Adrenal gland (tissue), 9 donors: ENCODE measurements at regions not wholly inside any gene's neighbourhood (a gene's known extent, or its start where the extent isn't known, plus 50 kb on each side); places are given as distances from the start of the nearest gene placed in this dataset.

Experiments used
- DNase-seq, 7 donors: peaks; one replicate each; pipeline ENCODE4 v3.0.0-alpha.2; 2019 to 2020
- H3K27ac ChIP-seq, 5 donors: fragments of 200-600 bp; sonication (generic) in 4 of 5; 1 replicate in 3 of 5; 2 replicates in 2 of 5; pipeline versions ENCODE4 v1.5.1 to v1.8.0; 2016 to 2020; ENCODE audit warnings: mild to moderate bottlenecking in 1 of 5
- H3K27me3 ChIP-seq: fragments of 200-600 bp; 2 replicates; pipeline ENCODE4 v1.8.0; 2021
- H3K36me3 ChIP-seq, 2 donors: fragments of 200-600 bp; replicated peaks in 1 of 2; 1 replicate in 1 of 2; 2 replicates in 1 of 2; pipeline versions ENCODE4 v1.5.1 to v1.8.0; 2018 to 2022
- H3K4me1 ChIP-seq, 2 donors: fragments of 200-600 bp; replicated peaks in 1 of 2; 1 replicate in 1 of 2; 2 replicates in 1 of 2; pipeline versions ENCODE4 v1.5.1 to v1.8.0; 2018 to 2021
- H3K4me3 ChIP-seq, 4 donors: fragments of 200-600 bp; sonication (generic) in 3 of 4; one replicate each; pipeline ENCODE4 v1.5.1; 2016 to 2018
- H3K9me3 ChIP-seq, 3 donors: fragments of 200-600 bp; sonication (generic) in 1 of 3; replicated peaks in 1 of 3; 1 replicate in 2 of 3; 2 replicates in 1 of 3; pipeline versions ENCODE4 v1.5.1 to v1.8.0; 2016 to 2021
- POLR2A ChIP-seq, 2 donors: fragments of 450-650 bp; IDR thresholded peaks; one replicate each; pipeline ENCODE4 v1.6.1; 2017; ENCODE audit warnings: antibody characterized with exemption in 2 of 2, mild to moderate bottlenecking in 2 of 2, moderate library complexity in 1 of 2
- WGBS, 4 donors: extraction: QIAGEN DNeasy Blood & Tissue Kit in 2 of 4; methylation state at CpG; one replicate each; pipeline versions ENCODE4 v1.1.5 to v1.1.7; 2013 to 2017; 5-methylcytosine and 5-hydroxymethylcytosine counted together
- intact Hi-C, 2 donors: fragments of 100-400 bp; cut with DNase I; formaldehyde crosslinking; loops; one replicate each; pipeline versions ENCODE4 v1.14.1 to v1.15.0; 2022 to 2023
- TF ChIP-seq, protein P1 (sequence below), 6 experiments: fragments of 450-650 bp in 4 of 6; fragments of 200-600 bp in 2 of 6; sonication (generic) in 1 of 6; IDR thresholded peaks; 1 replicate in 5 of 6; 2 replicates in 1 of 6; pipeline versions ENCODE4 v1.5.1 to v1.8.0; 2016 to 2021; ENCODE audit warnings: antibody characterized with exemption in 6 of 6, mild to moderate bottlenecking in 2 of 6, moderate library complexity in 1 of 6
- donor health status: healthy with polysubstance abuse.
- donor health status: Bipolar disorder and iron deficiency.
- donor health status: DM: yes; HTN: yes; CAD: no.
- donor health status: DM: no; HTN: no; CAD: no.
- donor health status: DM: no; HTN: no; CAD: no.

DNA sequence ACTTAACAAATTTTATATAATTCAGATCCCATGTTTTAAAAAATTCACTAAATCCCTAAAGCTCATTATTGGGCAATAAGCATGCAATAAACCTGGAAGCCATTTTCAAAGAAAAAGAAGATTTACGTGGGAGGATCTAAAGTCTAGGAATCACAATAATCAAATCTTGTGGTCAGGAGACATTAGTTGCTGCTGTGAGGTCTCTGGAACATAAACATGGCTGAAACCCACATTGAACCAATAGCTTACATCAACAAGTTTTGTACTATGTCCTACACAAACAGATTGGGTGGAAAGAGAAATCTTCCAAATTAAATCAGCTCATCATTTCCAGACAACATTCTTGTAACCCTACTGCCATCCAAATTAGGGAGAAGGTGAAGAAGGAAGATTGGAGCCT, 121.9 kb upstream of the EPHA3 start:
- intact Hi-C loops = no loop called here
- no peaks in the 10 kb centered on the region for H3K27me3 ChIP-seq
- 56 to 80% (median 68%) methylated on average over 1 of the region's 1 CpG for WGBS, 4 donors

DNA sequence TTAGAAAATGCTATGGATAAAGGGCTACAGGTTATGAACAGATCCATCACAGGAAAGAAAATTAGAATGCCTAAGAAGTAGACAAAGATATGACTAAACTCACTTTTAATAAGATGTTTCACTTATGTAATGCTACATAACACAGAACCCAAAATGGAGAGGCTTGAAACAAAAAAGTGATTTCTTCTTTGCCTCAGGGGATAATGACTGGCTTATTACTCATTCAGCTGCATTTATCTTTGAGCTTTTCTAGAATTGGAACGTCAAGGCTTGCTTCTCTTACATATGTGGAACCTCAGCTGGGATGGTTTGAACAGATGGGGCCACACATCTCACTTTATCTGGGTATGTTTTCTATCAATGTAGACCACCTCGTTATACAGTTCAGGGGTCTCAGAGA, 120.6 kb upstream of the EPHA3 start:
- no peak for TF ChIP-seq POLR2A (IDR thresholded peaks at IDR 0.05)
- H3K4me1 ChIP-seq = no peaks in the 10 kb centered on the region
- H3K4me3 ChIP-seq = no peak overlapping the region
- H3K27ac ChIP-seq = no peak overlapping the region
- no peaks in the 10 kb centered on the region for H3K27me3 ChIP-seq
- WGBS, 4 donors = 39 to 48% (median 42%) methylated on average over 2 of the region's 2 CpGs
- H3K9me3 ChIP-seq = no peaks in the 10 kb centered on the region
- H3K36me3 ChIP-seq = no peaks in the 10 kb centered on the region
- intact Hi-C loops = no loop called here
- no peak for DNase-seq

More for the DNA sequence above, 121.9 kb upstream of the EPHA3 start:
- no peak for DNase-seq
- Histone ChIP-seq H3K27ac (no peak overlapping the region), H3K36me3 (no peaks in the 10 kb centered on the region), H3K4me1 (no peaks in the 10 kb centered on the region), H3K4me3 (no peak overlapping the region), H3K9me3 (no peaks in the 10 kb centered on the region)
- TF ChIP-seq POLR2A (IDR thresholded peaks at IDR 0.05) = no peak

DNA sequence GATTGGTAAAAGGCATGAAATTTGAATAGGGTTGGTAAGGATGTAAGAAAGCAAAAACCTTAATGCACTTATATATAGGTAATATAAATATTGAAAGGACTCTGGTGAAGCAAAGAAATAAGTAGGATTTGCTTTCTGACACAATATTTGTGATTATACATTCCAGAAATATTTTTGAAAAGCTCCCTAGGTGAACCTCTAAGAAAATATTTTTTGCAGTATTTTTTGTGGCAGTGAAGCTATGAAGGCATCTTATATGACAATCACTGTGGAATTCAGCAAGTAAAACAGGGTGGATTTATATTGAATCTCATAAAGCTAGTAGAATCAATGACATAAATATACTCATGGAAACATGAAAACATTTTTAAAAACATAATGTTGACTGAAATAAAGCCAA, 119.6 kb upstream of the EPHA3 start:
- no peak for TF ChIP-seq POLR2A (IDR thresholded peaks at IDR 0.05)
- TF ChIP-seq, protein P1, sequence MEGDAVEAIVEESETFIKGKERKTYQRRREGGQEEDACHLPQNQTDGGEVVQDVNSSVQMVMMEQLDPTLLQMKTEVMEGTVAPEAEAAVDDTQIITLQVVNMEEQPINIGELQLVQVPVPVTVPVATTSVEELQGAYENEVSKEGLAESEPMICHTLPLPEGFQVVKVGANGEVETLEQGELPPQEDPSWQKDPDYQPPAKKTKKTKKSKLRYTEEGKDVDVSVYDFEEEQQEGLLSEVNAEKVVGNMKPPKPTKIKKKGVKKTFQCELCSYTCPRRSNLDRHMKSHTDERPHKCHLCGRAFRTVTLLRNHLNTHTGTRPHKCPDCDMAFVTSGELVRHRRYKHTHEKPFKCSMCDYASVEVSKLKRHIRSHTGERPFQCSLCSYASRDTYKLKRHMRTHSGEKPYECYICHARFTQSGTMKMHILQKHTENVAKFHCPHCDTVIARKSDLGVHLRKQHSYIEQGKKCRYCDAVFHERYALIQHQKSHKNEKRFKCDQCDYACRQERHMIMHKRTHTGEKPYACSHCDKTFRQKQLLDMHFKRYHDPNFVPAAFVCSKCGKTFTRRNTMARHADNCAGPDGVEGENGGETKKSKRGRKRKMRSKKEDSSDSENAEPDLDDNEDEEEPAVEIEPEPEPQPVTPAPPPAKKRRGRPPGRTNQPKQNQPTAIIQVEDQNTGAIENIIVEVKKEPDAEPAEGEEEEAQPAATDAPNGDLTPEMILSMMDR (IDR thresholded peaks at IDR 0.05) = no peak

DNA sequence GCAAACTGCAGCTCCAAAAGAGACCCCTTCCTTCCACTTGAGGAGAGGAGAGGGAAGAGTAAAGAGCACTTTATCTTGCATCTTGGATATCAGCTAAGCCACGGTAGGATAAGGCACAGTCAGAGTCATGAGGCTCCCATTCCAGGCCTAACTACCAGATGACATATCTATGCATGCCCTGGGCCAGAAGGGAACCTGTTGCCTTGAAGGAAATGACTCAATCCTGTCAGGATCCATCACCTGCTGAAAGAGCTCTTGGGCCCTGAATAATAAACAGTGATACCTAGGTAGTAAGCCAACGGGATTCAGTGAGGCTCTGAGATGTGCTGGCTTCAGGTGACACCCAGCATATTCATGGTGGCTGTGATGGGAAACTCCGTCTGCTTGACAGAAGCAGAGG, 118.5 kb upstream of the EPHA3 start:
- 69 to 81% (median 76%) methylated on average over 3 of the region's 3 CpGs for WGBS, 4 donors
- Histone ChIP-seq H3K27ac (no peak overlapping the region), H3K9me3 (no peaks in the 10 kb centered on the region), H3K4me1 (no peaks in the 10 kb centered on the region), H3K4me3 (no peak overlapping the region), H3K36me3 (no peaks in the 10 kb centered on the region), H3K27me3 (no peaks in the 10 kb centered on the region)
- DNase-seq = no peak
- TF ChIP-seq, protein P1 (IDR thresholded peaks at IDR 0.05) = no peak
- TF ChIP-seq POLR2A (IDR thresholded peaks at IDR 0.05) = no peak
- intact Hi-C loops = no loop called here

More for the DNA sequence above, 119.6 kb upstream of the EPHA3 start:
- Histone ChIP-seq H3K36me3 (no peaks in the 10 kb centered on the region), H3K27ac (no peak overlapping the region), H3K9me3 (no peaks in the 10 kb centered on the region), H3K27me3 (no peaks in the 10 kb centered on the region), H3K4me3 (no peak overlapping the region), H3K4me1 (no peaks in the 10 kb centered on the region)
- DNase-seq = no peak
- intact Hi-C loops = no loop called here

DNA sequence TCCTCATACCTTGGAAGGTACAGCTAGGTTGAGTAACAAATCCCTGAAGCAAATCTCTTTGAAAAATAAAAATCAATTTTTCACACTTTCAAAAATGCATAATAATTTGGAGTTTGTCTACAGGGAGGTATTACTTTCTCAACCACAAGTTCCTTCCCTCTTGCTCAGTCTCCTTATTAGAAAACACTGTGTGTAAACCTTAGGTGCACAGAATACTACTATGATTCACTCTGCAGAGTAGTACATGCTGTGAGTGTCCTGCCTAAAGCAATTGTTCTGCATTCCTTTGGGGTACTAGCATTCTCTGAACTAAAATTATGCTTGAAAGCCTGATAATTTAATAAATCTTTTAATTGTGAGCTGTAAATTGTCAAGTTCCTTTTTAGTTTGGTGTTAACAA, 115.9 kb upstream of the EPHA3 start:
- H3K4me3 ChIP-seq = no peak overlapping the region
- no peaks in the 10 kb centered on the region for H3K36me3 ChIP-seq
- no peak overlapping the region for H3K27ac ChIP-seq
- intact Hi-C loops = no loop called here
- H3K9me3 ChIP-seq = no peaks in the 10 kb centered on the region
- no peaks in the 10 kb centered on the region for H3K27me3 ChIP-seq
- no peak for DNase-seq
- no peak for TF ChIP-seq POLR2A (IDR thresholded peaks at IDR 0.05)
- TF ChIP-seq, protein P1 (IDR thresholded peaks at IDR 0.05) = no peak
- H3K4me1 ChIP-seq = no peaks in the 10 kb centered on the region
